ENCODE measurements at regions not wholly inside any gene's neighbourhood (a gene's known extent, or its start where the extent isn't known, plus 50 kb on each side); places are given as distances from the start of the nearest gene placed in this dataset.

DNA sequence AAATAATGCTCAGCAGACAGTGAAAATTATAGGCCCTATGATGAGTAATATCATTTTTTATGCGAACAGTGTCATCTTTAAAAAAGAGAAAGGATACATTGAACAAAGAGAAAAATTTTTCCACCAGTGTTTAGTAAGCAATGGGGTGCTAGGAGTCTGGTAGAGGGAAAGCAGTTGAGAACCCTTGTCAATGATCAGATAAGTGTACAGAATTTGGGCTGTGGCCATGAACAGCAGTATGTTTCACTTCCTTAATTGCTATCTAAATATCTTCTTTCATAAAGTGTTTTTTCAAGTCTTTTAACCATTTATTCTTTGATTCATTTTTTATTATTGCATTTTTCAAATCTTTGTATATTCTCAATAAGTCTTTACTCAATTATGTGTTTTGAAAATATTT lies 750.7 kb upstream of the KCND2 start:
- Histone ChIP-seq H3K36me3 (ENCODE audit: control insufficient read depth, insufficient read depth, low read length) (no peaks in the 10 kb centered on the region), H3K27me3 (ENCODE audit: control insufficient read depth, insufficient read depth, low read length) (no peaks in the 10 kb centered on the region), H3K4me3 (ENCODE audit: low read depth, low read length) (no peak overlapping the region)
- TF ChIP-seq, protein P1, sequence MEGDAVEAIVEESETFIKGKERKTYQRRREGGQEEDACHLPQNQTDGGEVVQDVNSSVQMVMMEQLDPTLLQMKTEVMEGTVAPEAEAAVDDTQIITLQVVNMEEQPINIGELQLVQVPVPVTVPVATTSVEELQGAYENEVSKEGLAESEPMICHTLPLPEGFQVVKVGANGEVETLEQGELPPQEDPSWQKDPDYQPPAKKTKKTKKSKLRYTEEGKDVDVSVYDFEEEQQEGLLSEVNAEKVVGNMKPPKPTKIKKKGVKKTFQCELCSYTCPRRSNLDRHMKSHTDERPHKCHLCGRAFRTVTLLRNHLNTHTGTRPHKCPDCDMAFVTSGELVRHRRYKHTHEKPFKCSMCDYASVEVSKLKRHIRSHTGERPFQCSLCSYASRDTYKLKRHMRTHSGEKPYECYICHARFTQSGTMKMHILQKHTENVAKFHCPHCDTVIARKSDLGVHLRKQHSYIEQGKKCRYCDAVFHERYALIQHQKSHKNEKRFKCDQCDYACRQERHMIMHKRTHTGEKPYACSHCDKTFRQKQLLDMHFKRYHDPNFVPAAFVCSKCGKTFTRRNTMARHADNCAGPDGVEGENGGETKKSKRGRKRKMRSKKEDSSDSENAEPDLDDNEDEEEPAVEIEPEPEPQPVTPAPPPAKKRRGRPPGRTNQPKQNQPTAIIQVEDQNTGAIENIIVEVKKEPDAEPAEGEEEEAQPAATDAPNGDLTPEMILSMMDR (IDR thresholded peaks at IDR 0.05; ENCODE audit: insufficient read depth, low read length, poor library complexity, severe bottlenecking): no peak
- no peak for DNase-seq (ENCODE audit: low read depth)

DNA sequence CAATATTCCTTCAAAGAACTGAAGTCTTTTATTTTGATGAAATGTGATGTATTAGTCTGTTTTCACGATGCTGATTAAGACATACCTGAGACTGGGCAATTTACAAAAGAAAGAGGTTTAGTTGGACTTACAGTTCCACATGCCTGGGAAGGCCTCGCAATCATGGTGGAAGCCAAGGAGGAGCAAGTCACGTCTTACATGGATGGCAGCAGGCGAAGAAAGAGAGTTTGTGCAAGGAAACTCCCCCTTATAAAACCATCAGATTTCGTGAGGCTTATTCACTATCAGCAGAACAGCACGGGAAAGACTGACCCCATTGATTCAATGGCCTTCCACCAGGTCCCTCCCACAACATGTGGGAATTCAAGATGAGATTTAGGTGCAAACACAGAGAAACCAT lies 750.3 kb upstream of the KCND2 start:
- Histone ChIP-seq H3K4me3 (ENCODE audit: low read depth, low read length) (no peak overlapping the region), H3K36me3 (ENCODE audit: control insufficient read depth, insufficient read depth, low read length) (no peaks in the 10 kb centered on the region), H3K27me3 (ENCODE audit: control insufficient read depth, insufficient read depth, low read length) (no peaks in the 10 kb centered on the region)
- TF ChIP-seq, protein P1 (IDR thresholded peaks at IDR 0.05; ENCODE audit: insufficient read depth, low read length, poor library complexity, severe bottlenecking): no peak
- DNase-seq (ENCODE audit: low read depth): no peak

DNA sequence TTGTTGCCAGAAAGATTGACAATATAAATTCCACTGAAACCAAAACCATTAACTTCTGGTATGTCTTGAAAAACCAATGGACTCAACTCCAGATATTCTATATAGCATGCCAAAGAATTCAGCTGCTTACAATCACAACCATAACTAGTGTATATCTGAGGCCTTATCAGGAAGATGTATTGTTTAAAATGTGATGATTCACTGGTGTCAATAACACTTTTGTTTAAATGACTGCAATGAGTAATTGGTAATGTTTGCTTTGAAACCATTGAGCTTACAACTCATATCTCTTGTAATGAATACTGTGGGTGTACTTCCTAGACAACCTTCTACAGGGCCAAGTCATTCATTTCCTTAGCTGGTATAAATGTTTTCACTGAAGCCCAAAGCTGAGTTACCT lies 727.9 kb upstream of the KCND2 start:
- TF ChIP-seq, protein P1 (IDR thresholded peaks at IDR 0.05; ENCODE audit: insufficient read depth, low read length, poor library complexity, severe bottlenecking): no peak

DNA sequence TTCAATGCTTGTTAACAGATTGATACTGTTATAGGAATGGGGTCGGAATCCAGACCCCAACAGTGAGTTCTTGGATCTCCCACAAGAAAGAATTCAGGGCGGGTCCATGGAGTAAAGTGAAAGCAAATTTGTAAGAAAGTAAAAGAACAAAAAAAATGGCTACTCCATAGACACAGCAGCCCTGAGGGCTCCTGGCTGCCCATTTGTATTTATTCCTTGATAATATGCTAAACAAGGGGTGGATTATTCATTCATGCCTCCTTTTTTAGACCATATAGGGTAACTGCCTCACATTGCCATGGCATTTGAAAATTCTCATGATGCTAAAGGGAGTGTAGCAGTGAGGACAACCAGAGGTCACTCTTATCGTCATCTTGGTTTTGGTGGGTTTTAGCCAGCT lies 717.2 kb upstream of the KCND2 start:
- Histone ChIP-seq H3K36me3 (ENCODE audit: control insufficient read depth, insufficient read depth, low read length) (no peaks in the 10 kb centered on the region), H3K27me3 (ENCODE audit: control insufficient read depth, insufficient read depth, low read length) (no peaks in the 10 kb centered on the region), H3K4me3 (ENCODE audit: low read depth, low read length) (no peak overlapping the region)
- TF ChIP-seq, protein P1 (IDR thresholded peaks at IDR 0.05; ENCODE audit: insufficient read depth, low read length, poor library complexity, severe bottlenecking): no peak
- no peak for DNase-seq (ENCODE audit: low read depth)

More for the DNA sequence above, 727.9 kb upstream of the KCND2 start:
- H3K27me3 ChIP-seq (ENCODE audit: control insufficient read depth, insufficient read depth, low read length): no peaks in the 10 kb centered on the region
- H3K4me3 ChIP-seq (ENCODE audit: low read depth, low read length): no peak overlapping the region
- no peaks in the 10 kb centered on the region for H3K36me3 ChIP-seq (ENCODE audit: control insufficient read depth, insufficient read depth, low read length)
- peak; percentile 47 for DNase-seq (ENCODE audit: low read depth)

DNA sequence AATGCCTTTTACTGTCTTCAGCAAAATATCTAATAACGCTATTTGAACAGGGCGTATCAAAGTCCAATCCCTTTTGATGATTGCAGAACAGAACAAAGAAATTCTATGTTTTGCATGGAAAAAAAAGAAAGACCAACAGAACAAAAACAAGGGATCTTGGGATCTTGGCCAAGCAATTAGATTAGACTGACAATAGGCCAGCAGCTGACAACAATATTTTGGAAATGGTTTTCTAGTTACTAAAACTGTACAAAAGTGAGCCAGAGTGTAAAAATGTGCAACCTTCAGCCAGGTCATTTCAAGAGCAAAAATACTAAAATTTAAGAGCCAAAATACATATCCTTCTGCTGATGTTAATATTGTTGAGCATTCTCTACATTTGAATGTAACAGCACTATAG lies 716.5 kb upstream of the KCND2 start:
- Histone ChIP-seq H3K36me3 (ENCODE audit: control insufficient read depth, insufficient read depth, low read length) (no peaks in the 10 kb centered on the region), H3K4me3 (ENCODE audit: low read depth, low read length) (no peak overlapping the region), H3K27me3 (ENCODE audit: control insufficient read depth, insufficient read depth, low read length) (no peaks in the 10 kb centered on the region)
- DNase-seq (ENCODE audit: low read depth): no peak
- TF ChIP-seq, protein P1 (IDR thresholded peaks at IDR 0.05; ENCODE audit: insufficient read depth, low read length, poor library complexity, severe bottlenecking): no peak

DNA sequence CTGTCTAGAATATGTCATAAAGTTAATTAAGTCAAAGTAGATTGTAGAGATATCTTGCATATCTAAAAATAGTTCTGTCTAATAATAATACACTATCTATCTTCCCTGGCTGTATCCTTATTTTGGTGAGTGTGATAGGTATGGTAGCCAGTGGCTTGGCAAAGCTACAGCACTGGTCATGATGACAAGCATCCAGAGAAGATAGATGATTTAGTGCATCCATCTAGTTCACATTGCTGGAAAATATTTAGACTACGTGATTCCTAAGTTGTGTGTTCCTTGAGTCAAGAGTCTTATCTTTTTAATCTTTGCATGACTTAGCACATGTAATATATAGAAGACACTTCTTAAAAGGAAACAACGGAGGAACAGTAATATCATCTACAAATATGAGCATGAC lies 711.2 kb upstream of the KCND2 start:
- H3K36me3 ChIP-seq (ENCODE audit: control insufficient read depth, insufficient read depth, low read length): no peaks in the 10 kb centered on the region
- TF ChIP-seq, protein P1 (IDR thresholded peaks at IDR 0.05; ENCODE audit: insufficient read depth, low read length, poor library complexity, severe bottlenecking): no peak
- H3K27me3 ChIP-seq (ENCODE audit: control insufficient read depth, insufficient read depth, low read length): no peaks in the 10 kb centered on the region
- no peak overlapping the region for H3K4me3 ChIP-seq (ENCODE audit: low read depth, low read length)
- DNase-seq (ENCODE audit: low read depth): no peak
